ENCODE measurements at regions not wholly inside any gene's neighbourhood (a gene's known extent, or its start where the extent isn't known, plus 50 kb on each side); places are given as distances from the start of the nearest gene placed in this dataset.

DNA sequence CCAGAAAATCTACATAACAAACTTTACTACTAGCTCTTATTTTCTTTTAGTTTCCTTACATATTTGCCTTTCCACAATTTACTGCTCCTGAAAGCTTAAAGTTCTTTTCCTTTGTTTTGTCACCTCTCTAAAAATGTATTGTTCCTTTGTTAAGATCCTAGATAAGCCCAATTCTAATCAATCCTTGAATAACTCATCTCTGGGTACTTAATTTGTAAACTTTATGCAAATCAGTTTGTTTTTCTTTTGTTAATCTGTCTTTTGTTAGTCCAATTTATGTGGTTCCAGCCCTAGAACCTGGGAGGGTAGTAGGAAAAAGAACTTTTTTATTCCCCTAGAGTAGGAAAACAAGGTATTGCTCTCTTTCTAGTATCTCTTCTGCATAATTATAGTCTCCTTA, 444.7 kb downstream of the PCDH10 start:
- DNase-seq (ENCODE audit: low read depth, low spot score) = no peak
- ChIA-PET CTCF (no interaction called here), POLR2A (no interaction called here)
- H3K4me3 ChIP-seq (ENCODE audit: low read depth, low read length) = no peak overlapping the region
- TF ChIP-seq, protein P1, sequence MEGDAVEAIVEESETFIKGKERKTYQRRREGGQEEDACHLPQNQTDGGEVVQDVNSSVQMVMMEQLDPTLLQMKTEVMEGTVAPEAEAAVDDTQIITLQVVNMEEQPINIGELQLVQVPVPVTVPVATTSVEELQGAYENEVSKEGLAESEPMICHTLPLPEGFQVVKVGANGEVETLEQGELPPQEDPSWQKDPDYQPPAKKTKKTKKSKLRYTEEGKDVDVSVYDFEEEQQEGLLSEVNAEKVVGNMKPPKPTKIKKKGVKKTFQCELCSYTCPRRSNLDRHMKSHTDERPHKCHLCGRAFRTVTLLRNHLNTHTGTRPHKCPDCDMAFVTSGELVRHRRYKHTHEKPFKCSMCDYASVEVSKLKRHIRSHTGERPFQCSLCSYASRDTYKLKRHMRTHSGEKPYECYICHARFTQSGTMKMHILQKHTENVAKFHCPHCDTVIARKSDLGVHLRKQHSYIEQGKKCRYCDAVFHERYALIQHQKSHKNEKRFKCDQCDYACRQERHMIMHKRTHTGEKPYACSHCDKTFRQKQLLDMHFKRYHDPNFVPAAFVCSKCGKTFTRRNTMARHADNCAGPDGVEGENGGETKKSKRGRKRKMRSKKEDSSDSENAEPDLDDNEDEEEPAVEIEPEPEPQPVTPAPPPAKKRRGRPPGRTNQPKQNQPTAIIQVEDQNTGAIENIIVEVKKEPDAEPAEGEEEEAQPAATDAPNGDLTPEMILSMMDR (IDR thresholded peaks at IDR 0.05; ENCODE audit: insufficient read depth, low read length, missing control alignments) = no peak

DNA sequence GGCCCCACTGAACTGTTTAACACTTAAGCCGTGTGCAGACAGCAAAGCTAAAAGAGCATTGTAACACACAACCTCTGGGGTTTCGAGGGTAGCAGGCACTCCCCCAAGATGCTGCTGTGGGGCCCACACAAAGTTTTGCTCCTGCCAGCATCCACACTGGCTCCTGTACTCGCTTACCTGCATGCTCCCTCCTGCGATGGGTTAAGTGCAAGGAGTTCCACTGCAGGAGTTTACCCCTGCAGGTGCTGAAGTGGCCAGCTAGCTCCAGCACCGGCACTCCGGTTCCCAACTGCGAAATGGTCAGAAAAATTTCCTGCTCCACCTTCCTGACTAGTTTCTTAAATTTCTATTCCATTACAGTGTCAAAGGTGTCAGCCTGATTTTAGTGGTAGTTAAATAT, 443.5 kb downstream of the PCDH10 start:
- POLR2A ChIA-PET = no interaction called here
- CTCF ChIA-PET = no interaction called here
- TF ChIP-seq, protein P1 (IDR thresholded peaks at IDR 0.05; ENCODE audit: insufficient read depth, low read length, missing control alignments) = no peak
- DNase-seq (ENCODE audit: low read depth, low spot score) = no peak
- H3K4me3 ChIP-seq (ENCODE audit: low read depth, low read length) = no peak overlapping the region

DNA sequence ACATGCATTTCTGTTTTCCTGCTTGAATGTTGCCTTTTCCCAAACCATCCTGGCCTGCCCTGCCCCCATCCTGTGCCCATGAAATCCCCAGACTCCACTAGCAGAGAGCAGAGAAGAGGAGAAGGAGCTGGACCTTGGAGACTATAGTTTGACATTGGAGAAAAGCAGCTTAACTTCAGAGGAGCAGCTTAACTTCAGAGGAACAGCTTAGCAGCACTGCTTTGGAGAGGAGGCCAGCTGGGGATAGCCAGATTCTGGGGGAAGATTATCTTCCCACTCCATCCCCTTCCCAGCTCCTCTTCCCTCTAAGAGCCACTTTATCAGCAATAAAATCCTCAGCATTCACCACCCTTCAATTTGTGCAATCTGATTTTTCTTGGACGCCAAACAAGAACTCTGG, 443.0 kb downstream of the PCDH10 start:
- TF ChIP-seq, protein P1 (IDR thresholded peaks at IDR 0.05; ENCODE audit: insufficient read depth, low read length, missing control alignments) = no peak
- no peak overlapping the region for H3K4me3 ChIP-seq (ENCODE audit: low read depth, low read length)
- ChIA-PET POLR2A (no interaction called here), CTCF (no interaction called here)
- DNase-seq (ENCODE audit: low read depth, low spot score) = no peak

DNA sequence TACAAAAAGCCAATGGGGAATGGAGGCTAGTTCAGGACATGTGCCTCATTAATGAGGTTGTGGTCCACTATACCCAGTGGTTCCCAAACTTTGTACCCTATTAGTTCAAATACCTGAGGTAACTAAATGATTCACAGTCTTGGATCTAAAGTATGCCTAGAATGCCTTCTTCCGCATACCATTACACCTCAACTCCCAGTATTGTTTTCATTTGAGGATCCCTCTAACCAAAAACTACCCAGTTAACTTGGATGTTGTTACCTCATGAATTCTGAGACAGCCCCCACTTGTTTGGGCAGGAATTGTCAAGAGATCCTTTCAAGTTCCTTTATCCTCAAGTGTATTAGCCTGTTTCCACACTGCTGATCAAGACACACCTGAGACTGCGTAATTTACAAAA, 439.2 kb downstream of the PCDH10 start:
- ChIA-PET CTCF (no interaction called here), POLR2A (no interaction called here)
- DNase-seq (ENCODE audit: low read depth, low spot score) = no peak
- no peak overlapping the region for H3K4me3 ChIP-seq (ENCODE audit: low read depth, low read length)
- TF ChIP-seq, protein P1 (IDR thresholded peaks at IDR 0.05; ENCODE audit: insufficient read depth, low read length, missing control alignments) = no peak

DNA sequence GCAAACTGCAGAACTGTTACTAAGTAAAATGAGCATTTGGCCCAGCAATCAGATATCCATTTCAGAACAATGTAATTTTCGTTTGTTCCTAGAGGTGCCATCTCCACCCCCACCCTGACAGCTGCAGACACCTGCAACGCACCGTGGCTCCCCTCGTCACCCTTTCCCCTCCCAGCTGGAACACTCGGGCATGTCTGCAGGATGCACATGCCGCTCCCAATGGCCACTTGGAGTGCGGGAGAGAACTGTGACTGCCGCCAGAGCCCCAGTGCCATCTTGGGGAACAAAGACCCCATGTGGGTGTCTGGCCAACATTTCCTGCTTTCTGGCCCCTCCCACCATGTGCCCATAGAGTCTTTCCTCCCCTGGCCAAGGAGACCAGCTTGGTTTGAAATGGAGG, 436.2 kb downstream of the PCDH10 start:
- DNase-seq (ENCODE audit: low read depth, low spot score) = no peak
- TF ChIP-seq, protein P1 (IDR thresholded peaks at IDR 0.05; ENCODE audit: insufficient read depth, low read length, missing control alignments) = no peak
- ChIA-PET CTCF (no interaction called here), POLR2A (no interaction called here)
- H3K4me3 ChIP-seq (ENCODE audit: low read depth, low read length) = no peak overlapping the region

DNA sequence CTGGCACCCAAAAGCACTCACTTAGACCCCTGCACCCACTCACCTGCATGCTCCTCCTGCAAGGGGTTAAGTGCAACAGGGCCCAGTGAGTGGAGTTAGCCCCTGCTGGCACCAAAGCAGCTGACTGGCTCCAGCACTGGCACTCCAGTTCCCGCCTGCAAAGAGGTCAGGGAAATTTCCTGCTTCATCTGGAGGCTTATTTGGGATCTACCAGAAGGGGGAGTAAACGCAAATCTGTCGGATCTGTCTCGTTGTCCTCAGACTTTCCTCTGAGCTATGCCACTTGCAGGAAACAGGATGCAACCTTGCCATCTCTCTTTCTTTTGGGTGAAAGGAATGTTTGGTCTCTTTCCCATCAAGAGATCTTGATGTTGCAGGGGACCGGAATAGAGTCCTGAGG, 435.6 kb downstream of the PCDH10 start:
- DNase-seq (ENCODE audit: low read depth, low spot score) = no peak
- ChIA-PET CTCF (no interaction called here), POLR2A (no interaction called here)
- no peak overlapping the region for H3K4me3 ChIP-seq (ENCODE audit: low read depth, low read length)
- TF ChIP-seq, protein P1 (IDR thresholded peaks at IDR 0.05; ENCODE audit: insufficient read depth, low read length, missing control alignments) = no peak

Data from AG04449 (cell line).